Effector memory CD4-positive, alpha-beta T cell (primary cell): ENCODE measurements at regions not wholly inside any gene's neighbourhood (a gene's known extent, or its start where the extent isn't known, plus 50 kb on each side); places are given as distances from the start of the nearest gene placed in this dataset.

ENCODE experiments used
- DNase-seq, 3 donors: peaks; one replicate each; pipeline ENCODE4 v3.0.0-alpha.2; 2020
- H3K27ac ChIP-seq: 2 replicates; pipeline ENCODE4 v1.7.0; 2013; ENCODE audit warnings: mild to moderate bottlenecking, low read length, moderate library complexity; ENCODE audit not compliant: insufficient read depth, poor library complexity, severe bottlenecking
- H3K27me3 ChIP-seq: replicated peaks from 2 replicates; pipeline ENCODE4 v1.7.0; 2013; ENCODE audit warnings: mild to moderate bottlenecking, low read length; ENCODE audit not compliant: insufficient read depth, control insufficient read depth, poor library complexity, severe bottlenecking
- H3K36me3 ChIP-seq: 2 replicates; pipeline ENCODE4 v1.7.0; 2013; ENCODE audit warnings: mild to moderate bottlenecking, low read length, moderate library complexity; ENCODE audit not compliant: control insufficient read depth, insufficient read depth
- H3K4me1 ChIP-seq: 2 replicates; pipeline ENCODE4 v1.7.0; 2013; ENCODE audit warnings: low read length, mild to moderate bottlenecking; ENCODE audit not compliant: control insufficient read depth, insufficient read depth, poor library complexity, severe bottlenecking
- H3K4me3 ChIP-seq: 2 replicates; pipeline ENCODE4 v1.7.0; 2013; ENCODE audit warnings: low read length, low read depth, mild to moderate bottlenecking; ENCODE audit not compliant: insufficient read depth, poor library complexity, severe bottlenecking
- H3K9me3 ChIP-seq: 2 replicates; pipeline ENCODE4 v1.7.0; 2013; ENCODE audit warnings: mild to moderate bottlenecking, low read length, moderate library complexity; ENCODE audit not compliant: control insufficient read depth

- H3K27me3 ChIP-seq = no peaks in the 10 kb centered on the region
- DNase-seq = no peak
- no peaks in the 10 kb centered on the region for H3K9me3 ChIP-seq
- no peaks in the 10 kb centered on the region for H3K4me1 ChIP-seq
- H3K36me3 ChIP-seq = no peaks in the 10 kb centered on the region
- H3K27ac ChIP-seq = no peak overlapping the region
- no peak overlapping the region for H3K4me3 ChIP-seq
Measured at GRCh38 chr2:226625946-226626345, 173.7 kb downstream of the IRS1 start.

GRCh38 chr2:226623587-226624368 is 175.8 kb downstream of the IRS1 start:
- Histone ChIP-seq H3K27ac (no peak overlapping the region), H3K4me3 (no peak overlapping the region), H3K9me3 (no peaks in the 10 kb centered on the region), H3K36me3 (no peaks in the 10 kb centered on the region), H3K4me1 (no peaks in the 10 kb centered on the region), H3K27me3 (no peaks in the 10 kb centered on the region)
- DNase-seq = no peak

GRCh38 chr2:226622484-226622883 is 177.1 kb downstream of the IRS1 start:
- no peaks in the 10 kb centered on the region for H3K9me3 ChIP-seq
- H3K36me3 ChIP-seq = no peaks in the 10 kb centered on the region
- no peak for DNase-seq
- no peak overlapping the region for H3K27ac ChIP-seq
- no peaks in the 10 kb centered on the region for H3K27me3 ChIP-seq
- no peaks in the 10 kb centered on the region for H3K4me1 ChIP-seq
- no peak overlapping the region for H3K4me3 ChIP-seq

GRCh38 chr2:226620176-226620575 is 179.4 kb downstream of the IRS1 start:
- Histone ChIP-seq H3K9me3 (no peaks in the 10 kb centered on the region), H3K4me1 (no peaks in the 10 kb centered on the region), H3K27me3 (no peaks in the 10 kb centered on the region), H3K27ac (no peak overlapping the region), H3K36me3 (no peaks in the 10 kb centered on the region), H3K4me3 (no peak overlapping the region)
- no peak for DNase-seq

- no peaks in the 10 kb centered on the region for H3K36me3 ChIP-seq
- H3K27ac ChIP-seq = no peak overlapping the region
- H3K4me3 ChIP-seq = no peak overlapping the region
- no peaks in the 10 kb centered on the region for H3K9me3 ChIP-seq
- no peaks in the 10 kb centered on the region for H3K27me3 ChIP-seq
- no peaks in the 10 kb centered on the region for H3K4me1 ChIP-seq
- no peak for DNase-seq
Measured at GRCh38 chr2:226619707-226620106, 179.9 kb downstream of the IRS1 start.

- H3K4me3 ChIP-seq = no peak overlapping the region
- H3K36me3 ChIP-seq = no peaks in the 10 kb centered on the region
- H3K27ac ChIP-seq = no peak overlapping the region
- no peaks in the 10 kb centered on the region for H3K9me3 ChIP-seq
- DNase-seq = no peak
- H3K4me1 ChIP-seq = no peaks in the 10 kb centered on the region
- H3K27me3 ChIP-seq = no peaks in the 10 kb centered on the region
Measured at GRCh38 chr2:226618875-226619605, 180.6 kb downstream of the IRS1 start.

- Histone ChIP-seq H3K36me3 (no peaks in the 10 kb centered on the region), H3K4me3 (no peak overlapping the region), H3K27me3 (no peaks in the 10 kb centered on the region), H3K4me1 (no peaks in the 10 kb centered on the region), H3K27ac (no peak overlapping the region), H3K9me3 (no peaks in the 10 kb centered on the region)
- no peak for DNase-seq
Measured at GRCh38 chr2:226618544-226618874, 181.1 kb downstream of the IRS1 start.

GRCh38 chr2:226615891-226616290 is 183.7 kb downstream of the IRS1 start:
- H3K4me3 ChIP-seq = no peak overlapping the region
- no peaks in the 10 kb centered on the region for H3K9me3 ChIP-seq
- H3K36me3 ChIP-seq = no peaks in the 10 kb centered on the region
- H3K27me3 ChIP-seq = no peaks in the 10 kb centered on the region
- no peak for DNase-seq
- no peaks in the 10 kb centered on the region for H3K4me1 ChIP-seq
- H3K27ac ChIP-seq = no peak overlapping the region

GRCh38 chr2:226611944-226612318 is 187.7 kb downstream of the IRS1 start:
- DNase-seq = no peak
- Histone ChIP-seq H3K9me3 (no peaks in the 10 kb centered on the region), H3K4me3 (no peak overlapping the region), H3K36me3 (no peaks in the 10 kb centered on the region), H3K27me3 (no peaks in the 10 kb centered on the region), H3K4me1 (no peaks in the 10 kb centered on the region), H3K27ac (no peak overlapping the region)

GRCh38 chr2:226611196-226611943 is 188.2 kb downstream of the IRS1 start:
- H3K36me3 ChIP-seq = no peaks in the 10 kb centered on the region
- H3K27me3 ChIP-seq = no peaks in the 10 kb centered on the region
- DNase-seq = no peak
- H3K4me1 ChIP-seq = no peaks in the 10 kb centered on the region
- H3K27ac ChIP-seq = no peak overlapping the region
- H3K9me3 ChIP-seq = no peaks in the 10 kb centered on the region
- no peak overlapping the region for H3K4me3 ChIP-seq
